Ishikawa (cell line): ENCODE measurements at regions not wholly inside any gene's neighbourhood (a gene's known extent, or its start where the extent isn't known, plus 50 kb on each side); places are given as distances from the start of the nearest gene placed in this dataset.

Experiments used
- CEBPB ChIP-seq: IDR thresholded peaks from 2 replicates; pipeline ENCODE4 v1.6.1; 2012
- CREB1 ChIP-seq: IDR thresholded peaks from 2 replicates; pipeline ENCODE4 v1.6.1; 2012; ENCODE audit warnings: low read depth
- EGR1 ChIP-seq: IDR thresholded peaks from 2 replicates; pipeline ENCODE4 v1.6.1; 2012
- EP300 ChIP-seq: IDR thresholded peaks from 2 replicates; pipeline ENCODE4 v1.6.1; 2012; ENCODE audit warnings: borderline replicate concordance
- FOXM1 ChIP-seq: IDR thresholded peaks from 2 replicates; pipeline ENCODE4 v1.6.1; 2012; ENCODE audit warnings: low read depth, borderline replicate concordance
- NFIC ChIP-seq: IDR thresholded peaks from 2 replicates; pipeline ENCODE4 v1.6.1; 2012
- RAD21 ChIP-seq: IDR thresholded peaks from 2 replicates; pipeline ENCODE4 v1.6.1; 2012; ENCODE audit warnings: low read depth
- REST ChIP-seq: IDR thresholded peaks from 2 replicates; pipeline ENCODE4 v1.6.1; 2012; ENCODE audit warnings: low read depth, mild to moderate bottlenecking
- TAF1 ChIP-seq: IDR thresholded peaks from 2 replicates; pipeline ENCODE4 v1.6.1; 2012; ENCODE audit warnings: low read depth, mild to moderate bottlenecking
- TCF12 ChIP-seq: IDR thresholded peaks from 2 replicates; pipeline ENCODE4 v1.6.1; 2012; ENCODE audit warnings: low read depth
- TEAD4 ChIP-seq: IDR thresholded peaks from 2 replicates; pipeline ENCODE4 v1.6.1; 2012
- USF1 ChIP-seq: IDR thresholded peaks from 2 replicates; pipeline ENCODE4 v1.6.1; 2012
- YY1 ChIP-seq: IDR thresholded peaks from 2 replicates; pipeline ENCODE4 v1.6.1; 2012; ENCODE audit warnings: low read depth
- TF ChIP-seq, protein P1 (sequence below): IDR thresholded peaks from 2 replicates; pipeline ENCODE4 v1.6.1; 2012

- TF ChIP-seq EGR1 (no peak), YY1 (no peak), REST (no peak), TAF1 (no peak), EP300 (no peak), USF1 (no peak), TCF12 (no peak), NFIC (no peak), CREB1 (no peak), RAD21 (no peak), FOXM1 (no peak), TEAD4 (no peak), CEBPB (no peak)
- TF ChIP-seq, protein P1, sequence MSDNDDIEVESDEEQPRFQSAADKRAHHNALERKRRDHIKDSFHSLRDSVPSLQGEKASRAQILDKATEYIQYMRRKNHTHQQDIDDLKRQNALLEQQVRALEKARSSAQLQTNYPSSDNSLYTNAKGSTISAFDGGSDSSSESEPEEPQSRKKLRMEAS: no peak
These were observed 411.6 kb upstream of the BCHE start for GRCh38 chr3:166248784-166249183.
